Natural killer cell (primary cell): ENCODE measurements at regions not wholly inside any gene's neighbourhood (a gene's known extent, or its start where the extent isn't known, plus 50 kb on each side); places are given as distances from the start of the nearest gene placed in this dataset.

ENCODE experiments used
- ATAC-seq, 3 donors: fragments of 150-1000 bp in 2 of 3; fragments of 200-7000 bp in 1 of 3; cut with Tn5 transposase; 1 replicate in 1 of 3; 2 replicates in 2 of 3; pipeline ENCODE4 v1.10.0; 2021; ENCODE audit warnings: mild to moderate bottlenecking in 2 of 3, moderate library complexity in 2 of 3
- DNase-seq, 2 donors: peaks; one replicate each; pipeline versions ENCODE4 v3.0.0 to v3.0.0-alpha.2; 2013 to 2021; ENCODE audit warnings: mixed read lengths in 1 of 2
- H3K27ac ChIP-seq: one replicate; pipeline ENCODE4 v1.5.1; 2013; ENCODE audit warnings: mild to moderate bottlenecking, low read length
- H3K27me3 ChIP-seq: one replicate; pipeline ENCODE4 v1.6.1; 2013; ENCODE audit warnings: low read length; ENCODE audit not compliant: control insufficient read depth, insufficient read depth
- H3K36me3 ChIP-seq: one replicate; pipeline ENCODE4 v1.6.1; 2013; ENCODE audit warnings: low read length; ENCODE audit not compliant: control insufficient read depth, insufficient read depth
- H3K4me1 ChIP-seq: one replicate; pipeline ENCODE4 v1.6.1; 2013; ENCODE audit warnings: low read length; ENCODE audit not compliant: control insufficient read depth, insufficient read depth
- H3K4me3 ChIP-seq: one replicate; pipeline ENCODE4 v1.5.1; 2013; ENCODE audit warnings: low read length
- H3K9me3 ChIP-seq: one replicate; pipeline ENCODE4 v1.6.1; 2013; ENCODE audit warnings: low read length; ENCODE audit not compliant: control insufficient read depth, insufficient read depth
- H3K27ac Mint-ChIP-seq, 2 donors: one replicate each; pipeline ENCODE4 v1.8.0; 2022; ENCODE audit warnings: mild to moderate bottlenecking in 2 of 2, mixed read lengths in 2 of 2, moderate library complexity in 1 of 2
- H3K27me3 Mint-ChIP-seq, 2 donors: one replicate each; pipeline ENCODE4 v1.8.0; 2022; ENCODE audit warnings: low read depth in 2 of 2, mixed read lengths in 2 of 2
- H3K36me3 Mint-ChIP-seq: one replicate; pipeline ENCODE4 v1.8.0; 2022; ENCODE audit warnings: mixed read lengths
- H3K4me1 Mint-ChIP-seq, 2 donors: one replicate each; pipeline ENCODE4 v1.8.0; 2022; ENCODE audit warnings: mixed read lengths in 2 of 2
- H3K4me3 Mint-ChIP-seq: one replicate; pipeline ENCODE4 v1.8.0; 2022; ENCODE audit warnings: mild to moderate bottlenecking, moderate library complexity, mixed read lengths
- H3K9me3 Mint-ChIP-seq, 2 donors: one replicate each; pipeline ENCODE4 v1.8.0; 2022; ENCODE audit warnings: mixed read lengths in 2 of 2
- WGBS: methylation state at CpG from one replicate; pipeline ENCODE4 v1.1.7; 2013; ENCODE audit warnings: missing lambda C conversion rate; ENCODE audit not compliant: insufficient coverage; 5-methylcytosine and 5-hydroxymethylcytosine counted together
- intact Hi-C: fragments of 100-400 bp; cut with micrococcal nuclease; formaldehyde crosslinking; loops from one replicate; pipeline ENCODE4 v1.14.2; 2022
- TF ChIP-seq, protein P1 (sequence below): fragments of 200-600 bp; IDR thresholded peaks from one replicate; pipeline ENCODE4 v1.8.0; 2022; ENCODE audit warnings: antibody characterized with exemption

DNA sequence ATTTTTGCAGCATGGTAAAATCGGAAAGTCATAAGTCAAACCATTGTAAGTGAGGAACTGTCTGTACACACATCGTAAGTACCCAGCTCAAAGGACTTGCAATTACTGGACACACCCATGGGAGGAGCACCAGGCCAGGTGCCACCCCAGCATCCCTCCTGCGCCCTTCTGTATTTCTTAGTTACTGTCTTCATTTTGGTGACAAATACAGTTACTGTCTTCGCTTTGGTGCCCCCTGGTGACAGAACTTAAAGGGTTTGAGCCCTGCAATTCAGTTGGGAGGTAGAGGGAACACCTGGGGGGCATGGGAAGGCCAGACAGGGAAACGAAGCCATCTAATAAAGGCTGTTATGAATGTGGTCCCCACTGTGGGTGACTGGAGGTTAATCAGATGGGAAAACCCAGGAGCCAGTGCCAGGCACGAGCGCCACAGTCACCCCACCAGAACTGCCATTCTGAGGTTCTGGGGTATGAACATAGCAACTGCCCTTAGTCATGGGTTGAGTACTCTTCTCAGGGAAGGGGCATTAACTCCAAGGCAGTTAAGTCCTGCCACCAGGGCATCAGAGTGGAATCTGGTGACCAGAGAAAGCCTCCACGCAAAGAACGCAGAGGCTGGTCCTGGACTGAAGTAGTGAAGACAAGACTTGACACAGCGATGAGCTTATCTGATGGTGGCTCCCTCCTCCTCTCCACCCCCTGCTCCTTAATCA is 612.9 kb downstream of the PTPRU start:
- Histone ChIP-seq H3K4me3 (no peak overlapping the region), H3K27ac (no peak overlapping the region), H3K27me3 (no peaks in the 10 kb centered on the region), H3K36me3 (no peaks in the 10 kb centered on the region), H3K4me1 (no peaks in the 10 kb centered on the region), H3K9me3 (no peaks in the 10 kb centered on the region)
- Mint-ChIP-seq H3K36me3 (no peaks in the 10 kb centered on the region), H3K4me3 (no peak overlapping the region), H3K27me3 (peaks cover 0 to 4% of the 10 kb centered on the region in 2 donors), H3K27ac (no peak overlapping the region), H3K9me3 (no peaks in the 10 kb centered on the region), H3K4me1 (peaks cover 8 to 10% of the 10 kb centered on the region in 2 donors)
- TF ChIP-seq, protein P1, sequence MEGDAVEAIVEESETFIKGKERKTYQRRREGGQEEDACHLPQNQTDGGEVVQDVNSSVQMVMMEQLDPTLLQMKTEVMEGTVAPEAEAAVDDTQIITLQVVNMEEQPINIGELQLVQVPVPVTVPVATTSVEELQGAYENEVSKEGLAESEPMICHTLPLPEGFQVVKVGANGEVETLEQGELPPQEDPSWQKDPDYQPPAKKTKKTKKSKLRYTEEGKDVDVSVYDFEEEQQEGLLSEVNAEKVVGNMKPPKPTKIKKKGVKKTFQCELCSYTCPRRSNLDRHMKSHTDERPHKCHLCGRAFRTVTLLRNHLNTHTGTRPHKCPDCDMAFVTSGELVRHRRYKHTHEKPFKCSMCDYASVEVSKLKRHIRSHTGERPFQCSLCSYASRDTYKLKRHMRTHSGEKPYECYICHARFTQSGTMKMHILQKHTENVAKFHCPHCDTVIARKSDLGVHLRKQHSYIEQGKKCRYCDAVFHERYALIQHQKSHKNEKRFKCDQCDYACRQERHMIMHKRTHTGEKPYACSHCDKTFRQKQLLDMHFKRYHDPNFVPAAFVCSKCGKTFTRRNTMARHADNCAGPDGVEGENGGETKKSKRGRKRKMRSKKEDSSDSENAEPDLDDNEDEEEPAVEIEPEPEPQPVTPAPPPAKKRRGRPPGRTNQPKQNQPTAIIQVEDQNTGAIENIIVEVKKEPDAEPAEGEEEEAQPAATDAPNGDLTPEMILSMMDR, result no peak
- intact Hi-C loops, result loop anchor here (2.0 kb wide), 1 partner anchor 612 kb away; the partner anchor contains the start of gene PTPRU
- ATAC-seq, result peak in 1 of 3 donors; percentile 28
- peak in 1 of 2 donors; percentile 58 for DNase-seq
- 76% methylated on average over 10 of the region's 10 CpGs for WGBS

DNA sequence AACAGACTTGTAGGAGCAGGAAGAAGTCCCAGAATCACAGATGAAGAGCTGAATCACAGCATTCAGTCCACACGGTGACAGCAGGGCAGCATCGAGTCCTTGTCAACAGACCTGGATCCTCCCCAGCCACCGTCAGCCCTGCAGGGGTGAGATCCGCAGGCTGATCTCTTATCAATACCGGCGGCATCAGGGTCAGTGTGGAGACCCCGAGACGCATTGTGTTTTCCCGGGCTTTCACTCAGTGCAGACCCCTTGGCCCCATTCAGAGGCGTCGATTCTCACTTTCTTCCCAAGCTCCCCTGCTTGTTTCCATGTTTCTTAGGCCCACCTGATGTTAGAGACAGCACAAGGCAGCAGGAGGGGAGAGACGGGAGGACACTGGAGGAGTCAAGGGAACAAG is 609.6 kb downstream of the PTPRU start:
- intact Hi-C loops, result no loop called here
- no peaks in the 10 kb centered on the region for H3K4me1 ChIP-seq
- ATAC-seq (no peak), DNase-seq (no peak)
- H3K9me3 ChIP-seq, result no peaks in the 10 kb centered on the region
- H3K27me3 ChIP-seq, result no peaks in the 10 kb centered on the region
- Mint-ChIP-seq H3K9me3 (peaks cover 4 to 10% of the 10 kb centered on the region in 2 donors), H3K36me3 (no peaks in the 10 kb centered on the region), H3K27me3 (peaks cover 9 to 12% of the 10 kb centered on the region in 2 donors), H3K27ac (no peak overlapping the region), H3K4me3 (no peak overlapping the region), H3K4me1 (no peaks in the 10 kb centered on the region)
- TF ChIP-seq, protein P1, result no peak
- no peak overlapping the region for H3K4me3 ChIP-seq
- H3K36me3 ChIP-seq, result no peaks in the 10 kb centered on the region
- no peak overlapping the region for H3K27ac ChIP-seq
- WGBS, result 75% methylated on average over 12 of the region's 12 CpGs

DNA sequence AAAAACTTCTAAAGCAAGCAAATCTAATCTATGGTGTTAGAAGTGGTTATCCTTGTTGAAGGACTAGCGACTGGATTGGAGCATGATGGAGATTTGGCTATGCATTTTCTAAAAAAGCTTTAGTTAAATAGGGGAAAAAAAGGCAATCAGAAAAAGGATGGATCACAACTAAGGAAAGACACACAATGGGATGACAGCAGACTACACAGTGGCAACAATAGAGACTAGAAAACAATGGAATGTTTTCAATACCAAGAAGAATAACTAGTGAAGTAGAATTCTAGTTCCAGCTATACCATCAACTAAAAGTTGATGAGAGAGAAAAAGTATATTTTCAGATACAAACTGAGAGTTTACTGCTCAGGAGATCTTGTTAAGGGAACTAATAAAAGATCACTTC is 605.8 kb downstream of the PTPRU start:
- peaks cover 4 to 10% of the 10 kb centered on the region in 2 donors for H3K9me3 Mint-ChIP-seq
- Histone ChIP-seq H3K9me3 (no peaks in the 10 kb centered on the region), H3K27me3 (no peaks in the 10 kb centered on the region), H3K36me3 (no peaks in the 10 kb centered on the region), H3K4me1 (no peaks in the 10 kb centered on the region), H3K4me3 (no peak overlapping the region), H3K27ac (no peak overlapping the region)
- H3K4me3 Mint-ChIP-seq, result no peak overlapping the region
- intact Hi-C loops, result no loop called here
- peaks cover 9 to 18% of the 10 kb centered on the region in 2 donors for H3K27me3 Mint-ChIP-seq
- TF ChIP-seq, protein P1, result no peak
- H3K27ac Mint-ChIP-seq, result no peak overlapping the region
- ATAC-seq (no peak), DNase-seq (no peak)
- 63% methylated on average over 1 of the region's 1 CpG for WGBS
- H3K36me3 Mint-ChIP-seq, result no peaks in the 10 kb centered on the region
- no peaks in the 10 kb centered on the region for H3K4me1 Mint-ChIP-seq

DNA sequence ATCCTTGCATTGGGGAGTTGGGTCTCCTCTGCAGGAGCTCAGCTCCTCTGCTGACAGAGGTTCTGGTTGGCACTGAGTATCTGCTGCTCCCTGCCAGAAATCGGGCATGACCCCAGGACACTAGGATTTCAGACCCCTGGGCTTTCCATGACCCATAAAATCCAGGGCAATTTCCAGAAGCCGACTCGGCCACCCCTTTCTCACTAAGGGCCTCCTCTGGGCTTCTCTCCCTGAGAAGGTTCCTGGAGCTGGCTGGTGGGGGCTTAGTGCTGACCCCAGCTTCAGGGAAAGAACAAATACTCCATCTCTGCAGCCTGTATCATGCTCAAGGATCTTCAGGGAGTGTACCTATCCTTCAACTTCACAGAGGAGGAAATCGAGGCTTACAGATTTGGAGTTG is 603.4 kb downstream of the PTPRU start:
- 56% methylated on average over 4 of the region's 4 CpGs for WGBS
- H3K36me3 ChIP-seq, result no peaks in the 10 kb centered on the region
- H3K27me3 Mint-ChIP-seq, result peaks cover 9 to 21% of the 10 kb centered on the region in 2 donors

More for the DNA sequence above, 603.4 kb downstream of the PTPRU start:
- no peak overlapping the region for H3K4me3 ChIP-seq
- H3K27ac Mint-ChIP-seq, result no peak overlapping the region
- H3K9me3 Mint-ChIP-seq, result peaks cover 4 to 10% of the 10 kb centered on the region in 2 donors
- TF ChIP-seq, protein P1, result no peak
- no peaks in the 10 kb centered on the region for H3K4me1 Mint-ChIP-seq
- DNase-seq (no peak), ATAC-seq (no peak)
- no peaks in the 10 kb centered on the region for H3K36me3 Mint-ChIP-seq
- no peaks in the 10 kb centered on the region for H3K4me1 ChIP-seq
- no peaks in the 10 kb centered on the region for H3K9me3 ChIP-seq
- intact Hi-C loops, result no loop called here
- H3K4me3 Mint-ChIP-seq, result no peak overlapping the region
- H3K27ac ChIP-seq, result no peak overlapping the region
- H3K27me3 ChIP-seq, result no peaks in the 10 kb centered on the region
